ENCODE measurements at regions not wholly inside any gene's neighbourhood (a gene's known extent, or its start where the extent isn't known, plus 50 kb on each side); places are given as distances from the start of the nearest gene placed in this dataset.

GRCh38 chr7:108634036-108634435, 64.4 kb downstream of the DNAJB9 start:
- Histone ChIP-seq H3K27ac (ENCODE audit: extremely low read depth, low read depth, low read length) (no peak overlapping the region), H3K4me1 (ENCODE audit: control insufficient read depth, insufficient read depth, low read length) (no peaks in the 10 kb centered on the region), H3K4me3 (ENCODE audit: low read depth, low read length) (no peak overlapping the region), H3K36me3 (ENCODE audit: control insufficient read depth in 2 of 2, insufficient read depth in 1 of 2, low read length in 2 of 2) (no peaks in the 10 kb centered on the region), H3K9me3 (ENCODE audit: control insufficient read depth, insufficient read depth, low read depth, low read length) (no peaks in the 10 kb centered on the region)
- TF ChIP-seq ZIC2 (tag by site-specific recombination; IDR thresholded peaks at IDR 0.05), result no peak
- no peak for TF ChIP-seq ZNF776 (tag by site-specific recombination; IDR thresholded peaks at IDR 0.05; ENCODE audit: borderline replicate concordance)
- TF ChIP-seq ZNF223 (tag by site-specific recombination; IDR thresholded peaks at IDR 0.05), result no peak
- TF ChIP-seq SP3 (tag by site-specific recombination; IDR thresholded peaks at IDR 0.05), result no peak
- no peak for TF ChIP-seq PRDM6 (tag by site-specific recombination; IDR thresholded peaks at IDR 0.05)
- TF ChIP-seq ZNF621 (tag by site-specific recombination; IDR thresholded peaks at IDR 0.05), result no peak
- no peak for TF ChIP-seq ZNF791 (tag by site-specific recombination; IDR thresholded peaks at IDR 0.05)
- TF ChIP-seq ZNF248 (tag by site-specific recombination; IDR thresholded peaks at IDR 0.05), result no peak
- no peak for TF ChIP-seq GLIS2 (tag by site-specific recombination; IDR thresholded peaks at IDR 0.05)
- no peak for TF ChIP-seq ZNF48 (tag by site-specific recombination; IDR thresholded peaks at IDR 0.05)
- TF ChIP-seq ZSCAN16 (tag by site-specific recombination; IDR thresholded peaks at IDR 0.05), result no peak
- TF ChIP-seq OVOL3 (tag by site-specific recombination; IDR thresholded peaks at IDR 0.05), result no peak
- TF ChIP-seq ZNF354C (tag by site-specific recombination; IDR thresholded peaks at IDR 0.05; ENCODE audit: borderline replicate concordance, low read depth), result no peak
- TF ChIP-seq ZNF302 (tag by site-specific recombination; IDR thresholded peaks at IDR 0.05; ENCODE audit: low read depth), result no peak
- TF ChIP-seq ZSCAN23 (tag by site-specific recombination; IDR thresholded peaks at IDR 0.05), result no peak
- TF ChIP-seq ZNF155 (tag by site-specific recombination; IDR thresholded peaks at IDR 0.05), result no peak
- CTCF ChIA-PET, result no interaction called here
- POLR2A ChIA-PET, result no interaction called here

GRCh38 chr7:108634535-108634934, 64.9 kb downstream of the DNAJB9 start:
- Histone ChIP-seq H3K27ac (ENCODE audit: extremely low read depth, low read depth, low read length) (no peak overlapping the region), H3K9me3 (ENCODE audit: control insufficient read depth, insufficient read depth, low read depth, low read length) (no peaks in the 10 kb centered on the region), H3K36me3 (ENCODE audit: control insufficient read depth in 2 of 2, insufficient read depth in 1 of 2, low read length in 2 of 2) (no peaks in the 10 kb centered on the region), H3K4me1 (ENCODE audit: control insufficient read depth, insufficient read depth, low read length) (no peaks in the 10 kb centered on the region), H3K4me3 (ENCODE audit: low read depth, low read length) (no peak overlapping the region)
- ChIA-PET POLR2A (no interaction called here), CTCF (no interaction called here)
- TF ChIP-seq ZBTB1 (tag by site-specific recombination; IDR thresholded peaks at IDR 0.05), result no peak
- no peak for TF ChIP-seq GFI1B (tag by site-specific recombination; IDR thresholded peaks at IDR 0.05)
- TF ChIP-seq ZNF561 (tag by site-specific recombination; IDR thresholded peaks at IDR 0.05; ENCODE audit: borderline replicate concordance), result no peak
- TF ChIP-seq ZNF473 (tag by site-specific recombination; IDR thresholded peaks at IDR 0.05), result no peak
- TF ChIP-seq ZNF580 (tag by site-specific recombination; IDR thresholded peaks at IDR 0.05), result no peak
- no peak for TF ChIP-seq ZNF548 (tag by site-specific recombination; IDR thresholded peaks at IDR 0.05)
- no peak for TF ChIP-seq ZNF510 (tag by site-specific recombination; IDR thresholded peaks at IDR 0.05; ENCODE audit: insufficient replicate concordance)
- TF ChIP-seq ZBTB48 (tag by site-specific recombination; IDR thresholded peaks at IDR 0.05), result no peak
- TF ChIP-seq ZSCAN18 (tag by site-specific recombination; IDR thresholded peaks at IDR 0.05), result no peak
- no peak for TF ChIP-seq OVOL3 (tag by site-specific recombination; IDR thresholded peaks at IDR 0.05)
- TF ChIP-seq ZNF776 (tag by site-specific recombination; IDR thresholded peaks at IDR 0.05; ENCODE audit: borderline replicate concordance), result no peak
- no peak for TF ChIP-seq ZNF610 (tag by site-specific recombination; IDR thresholded peaks at IDR 0.05; ENCODE audit: borderline replicate concordance)
- TF ChIP-seq ZNF114 (tag by site-specific recombination; IDR thresholded peaks at IDR 0.05), result no peak
- TF ChIP-seq ZEB2 (tag by site-specific recombination; IDR thresholded peaks at IDR 0.05), result no peak
- TF ChIP-seq ZNF148 (tag by site-specific recombination; IDR thresholded peaks at IDR 0.05; ENCODE audit: borderline replicate concordance), result no peak
- TF ChIP-seq MZF1 (tag by site-specific recombination; IDR thresholded peaks at IDR 0.05; ENCODE audit: borderline replicate concordance), result no peak
- no peak for TF ChIP-seq ZNF362 (tag by site-specific recombination; IDR thresholded peaks at IDR 0.05)
- no peak for TF ChIP-seq ZNF132 (tag by site-specific recombination; IDR thresholded peaks at IDR 0.05; ENCODE audit: borderline replicate concordance)
